ENCODE measurements at regions not wholly inside any gene's neighbourhood (a gene's known extent, or its start where the extent isn't known, plus 50 kb on each side); places are given as distances from the start of the nearest gene placed in this dataset.

DNA sequence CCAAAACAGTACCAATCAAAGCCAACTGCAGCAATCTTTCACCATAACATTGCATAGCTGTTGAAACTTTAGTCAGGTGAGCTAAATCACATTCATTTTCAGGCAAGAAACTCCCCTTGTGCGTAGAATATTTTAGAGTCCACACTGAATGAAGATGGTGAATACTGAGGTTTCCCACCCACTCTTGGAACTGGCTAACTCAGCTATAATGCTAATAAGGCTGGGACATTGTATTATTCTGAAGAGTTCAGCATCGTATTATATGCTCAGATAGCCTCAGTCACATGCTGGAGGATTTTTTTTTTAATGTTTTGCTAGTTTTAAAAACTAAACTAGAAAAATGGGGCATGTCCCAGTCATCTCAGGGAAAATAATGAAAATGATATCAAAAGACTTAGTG is 352.3 kb upstream of the FMN2 start:
- H3K27me3 ChIP-seq (ENCODE audit: control insufficient read depth, insufficient read depth, low read length): no peaks in the 10 kb centered on the region
- no CpG with 5 or more reads among the region's 2 CpGs for WGBS (ENCODE audit: insufficient coverage)
- H3K9me3 ChIP-seq (replicated peaks; ENCODE audit: control insufficient read depth, low read depth, low read length): no peaks in the 10 kb centered on the region
- no peaks in the 10 kb centered on the region for H3K36me3 ChIP-seq (ENCODE audit: control insufficient read depth, insufficient read depth, low read length)
- no peak overlapping the region for H3K27ac ChIP-seq (ENCODE audit: low read length)
- no peak for DNase-seq
- no peaks in the 10 kb centered on the region for H3K4me1 ChIP-seq (ENCODE audit: control insufficient read depth, insufficient read depth, low read length)
- H3K4me3 ChIP-seq (ENCODE audit: low read length): no peak overlapping the region

DNA sequence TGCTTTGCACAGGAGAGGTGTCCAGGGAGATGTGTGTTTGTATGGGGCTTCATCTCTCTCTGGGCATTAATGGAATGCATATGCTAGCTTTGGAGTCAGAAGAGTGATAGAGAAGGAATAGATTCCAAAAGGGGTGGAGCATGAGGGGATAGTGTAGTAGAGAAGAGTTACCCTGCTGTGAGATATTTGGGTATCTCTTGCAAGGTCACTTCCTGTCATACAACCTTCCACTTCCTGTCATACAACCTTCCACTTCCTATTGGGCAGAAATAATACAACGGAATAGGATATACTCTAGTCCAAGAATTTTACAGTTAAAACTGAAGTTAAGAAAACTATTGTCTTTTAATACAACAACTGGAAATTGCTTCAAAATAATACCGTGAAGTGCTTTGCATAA is 351.8 kb upstream of the FMN2 start:
- Histone ChIP-seq H3K4me1 (ENCODE audit: control insufficient read depth, insufficient read depth, low read length) (no peaks in the 10 kb centered on the region), H3K27me3 (ENCODE audit: control insufficient read depth, insufficient read depth, low read length) (no peaks in the 10 kb centered on the region), H3K4me3 (ENCODE audit: low read length) (no peak overlapping the region), H3K27ac (ENCODE audit: low read length) (no peak overlapping the region), H3K36me3 (ENCODE audit: control insufficient read depth, insufficient read depth, low read length) (no peaks in the 10 kb centered on the region), H3K9me3 (replicated peaks; ENCODE audit: control insufficient read depth, low read depth, low read length) (no peaks in the 10 kb centered on the region)
- WGBS (ENCODE audit: insufficient coverage): no CpG with 5 or more reads among the region's 2 CpGs
- DNase-seq: no peak

DNA sequence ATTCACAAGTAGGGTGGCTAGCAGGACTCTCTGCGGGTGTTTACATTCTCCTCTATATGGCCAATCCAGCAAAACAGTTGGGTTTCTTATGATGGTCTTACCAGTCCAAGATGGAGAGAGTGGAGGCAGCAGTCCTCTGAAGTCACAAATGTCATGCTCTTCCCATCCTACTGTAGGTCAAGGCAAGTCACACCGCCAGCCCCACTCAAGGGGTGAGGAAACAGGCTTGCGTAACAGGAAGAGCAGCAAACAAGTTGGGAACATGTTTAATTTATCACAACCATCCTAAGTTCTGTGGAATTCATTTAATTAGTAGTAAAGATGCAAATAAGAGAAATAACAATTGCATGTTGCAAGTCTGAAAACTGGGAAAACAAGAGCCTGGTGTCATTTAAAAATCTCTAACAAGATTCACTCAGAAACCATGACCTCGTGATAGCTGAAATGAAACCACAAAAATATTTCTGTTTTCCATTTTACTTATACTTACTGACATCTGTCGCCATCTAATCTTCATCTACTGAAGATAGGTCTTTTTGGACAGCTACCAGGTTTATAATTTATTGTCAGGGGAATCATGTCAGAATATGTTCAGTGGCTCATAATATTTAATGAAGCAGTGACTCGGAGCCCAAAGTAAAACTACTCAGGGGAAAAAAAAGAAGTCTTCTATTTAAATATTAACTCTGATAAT is 349.1 kb upstream of the FMN2 start:
- H3K27ac ChIP-seq (ENCODE audit: low read length): no peak overlapping the region
- H3K9me3 ChIP-seq (replicated peaks; ENCODE audit: control insufficient read depth, low read depth, low read length): no peaks in the 10 kb centered on the region
- no peak for DNase-seq
- no peaks in the 10 kb centered on the region for H3K4me1 ChIP-seq (ENCODE audit: control insufficient read depth, insufficient read depth, low read length)
- no peaks in the 10 kb centered on the region for H3K27me3 ChIP-seq (ENCODE audit: control insufficient read depth, insufficient read depth, low read length)
- no CpG with 5 or more reads among the region's 6 CpGs for WGBS (ENCODE audit: insufficient coverage)
- no peak overlapping the region for H3K4me3 ChIP-seq (ENCODE audit: low read length)
- H3K36me3 ChIP-seq (ENCODE audit: control insufficient read depth, insufficient read depth, low read length): no peaks in the 10 kb centered on the region

DNA sequence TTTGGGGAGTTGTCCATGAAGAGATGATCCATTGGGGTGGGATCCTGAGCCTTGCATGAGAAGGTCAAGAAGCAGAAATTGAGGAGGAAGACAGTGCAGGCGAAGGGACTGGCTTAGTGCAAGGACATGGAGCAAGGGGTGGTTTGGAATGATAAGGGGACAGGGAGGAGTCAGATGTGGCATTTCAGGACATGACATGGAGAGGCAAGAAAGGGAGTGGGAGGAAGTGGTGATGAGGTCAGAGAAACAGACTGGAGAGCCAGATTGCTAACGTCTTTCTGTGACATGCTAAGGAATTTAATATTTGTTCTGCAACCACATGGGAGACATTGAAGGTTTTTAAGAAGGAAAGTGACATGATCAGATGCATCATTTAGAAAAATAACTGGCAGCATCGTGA is 346.8 kb upstream of the FMN2 start:
- no peaks in the 10 kb centered on the region for H3K36me3 ChIP-seq (ENCODE audit: control insufficient read depth, insufficient read depth, low read length)
- DNase-seq: no peak
- H3K27me3 ChIP-seq (ENCODE audit: control insufficient read depth, insufficient read depth, low read length): no peaks in the 10 kb centered on the region
- WGBS (ENCODE audit: insufficient coverage): 45% methylated on average over 2 of the region's 3 CpGs
- no peaks in the 10 kb centered on the region for H3K4me1 ChIP-seq (ENCODE audit: control insufficient read depth, insufficient read depth, low read length)
- no peak overlapping the region for H3K27ac ChIP-seq (ENCODE audit: low read length)
- no peak overlapping the region for H3K4me3 ChIP-seq (ENCODE audit: low read length)
- no peaks in the 10 kb centered on the region for H3K9me3 ChIP-seq (replicated peaks; ENCODE audit: control insufficient read depth, low read depth, low read length)

DNA sequence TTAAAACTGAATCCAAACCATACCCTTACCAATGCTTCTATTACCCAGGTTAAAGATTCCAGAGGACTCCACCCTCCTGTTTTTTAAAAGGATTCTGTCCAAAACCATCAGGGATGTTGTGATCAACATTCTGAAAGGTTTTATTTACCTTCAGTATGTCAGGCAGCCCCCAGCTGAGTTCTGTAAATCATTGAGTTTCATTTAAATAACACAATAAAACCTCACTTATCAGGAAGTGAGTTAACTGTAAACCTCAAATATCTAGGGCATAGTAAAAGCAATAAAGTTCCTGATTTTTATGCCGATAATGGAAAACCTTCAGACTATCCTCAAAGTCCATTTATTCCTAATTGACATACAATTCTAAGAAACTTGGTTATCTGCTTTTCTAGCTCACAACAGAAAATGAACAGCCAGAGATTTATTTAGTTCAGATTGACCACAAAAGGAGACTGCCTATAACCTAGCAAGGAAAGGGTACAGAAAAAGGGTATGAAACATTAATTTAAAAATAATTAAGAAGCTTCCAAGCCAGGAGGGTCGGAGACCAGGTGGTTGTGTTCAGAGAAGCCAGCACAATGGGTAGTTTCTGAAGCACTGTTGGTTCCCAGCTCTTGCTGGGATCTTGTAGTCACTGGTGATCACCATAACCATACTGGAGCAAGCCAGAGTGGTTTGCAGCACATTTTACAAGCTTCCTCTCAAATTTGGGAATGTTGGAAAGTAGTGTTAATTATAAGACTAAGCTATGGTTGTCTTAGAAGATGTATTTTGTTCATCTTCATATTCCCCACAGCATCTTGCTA is 336.4 kb upstream of the FMN2 start:
- Histone ChIP-seq H3K27ac (ENCODE audit: low read length) (no peak overlapping the region), H3K36me3 (ENCODE audit: control insufficient read depth, insufficient read depth, low read length) (no peaks in the 10 kb centered on the region), H3K4me3 (ENCODE audit: low read length) (no peak overlapping the region), H3K27me3 (ENCODE audit: control insufficient read depth, insufficient read depth, low read length) (no peaks in the 10 kb centered on the region), H3K9me3 (replicated peaks; ENCODE audit: control insufficient read depth, low read depth, low read length) (no peaks in the 10 kb centered on the region), H3K4me1 (ENCODE audit: control insufficient read depth, insufficient read depth, low read length) (no peaks in the 10 kb centered on the region)
- 14% methylated on average over 1 of the region's 2 CpGs for WGBS (ENCODE audit: insufficient coverage)
- DNase-seq: no peak

DNA sequence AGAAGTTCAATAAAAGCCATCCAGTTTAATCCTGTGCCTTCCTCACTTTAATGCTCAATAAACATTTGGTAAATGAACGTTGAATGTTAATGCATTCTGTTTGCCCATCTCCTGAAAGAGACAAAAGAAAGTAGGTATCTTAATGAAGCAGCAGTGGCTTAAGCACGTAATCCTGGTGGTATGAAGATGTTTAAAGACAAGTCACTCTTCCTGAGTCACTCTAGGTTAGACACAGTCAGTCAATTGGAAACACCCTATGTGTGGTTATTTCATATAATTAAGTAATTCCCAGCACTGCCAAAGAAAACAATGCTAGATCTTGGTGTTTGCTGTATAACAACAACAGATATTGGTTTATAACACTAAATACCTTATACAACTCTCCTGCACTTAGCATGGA is 334.0 kb upstream of the FMN2 start:
- DNase-seq: no peak
- H3K4me3 ChIP-seq (ENCODE audit: low read length): no peak overlapping the region
- no peaks in the 10 kb centered on the region for H3K27me3 ChIP-seq (ENCODE audit: control insufficient read depth, insufficient read depth, low read length)
- H3K9me3 ChIP-seq (replicated peaks; ENCODE audit: control insufficient read depth, low read depth, low read length): no peaks in the 10 kb centered on the region
- no peak overlapping the region for H3K27ac ChIP-seq (ENCODE audit: low read length)
- H3K36me3 ChIP-seq (ENCODE audit: control insufficient read depth, insufficient read depth, low read length): no peaks in the 10 kb centered on the region
- no peaks in the 10 kb centered on the region for H3K4me1 ChIP-seq (ENCODE audit: control insufficient read depth, insufficient read depth, low read length)
- WGBS (ENCODE audit: insufficient coverage): no CpG with 5 or more reads among the region's 2 CpGs

DNA sequence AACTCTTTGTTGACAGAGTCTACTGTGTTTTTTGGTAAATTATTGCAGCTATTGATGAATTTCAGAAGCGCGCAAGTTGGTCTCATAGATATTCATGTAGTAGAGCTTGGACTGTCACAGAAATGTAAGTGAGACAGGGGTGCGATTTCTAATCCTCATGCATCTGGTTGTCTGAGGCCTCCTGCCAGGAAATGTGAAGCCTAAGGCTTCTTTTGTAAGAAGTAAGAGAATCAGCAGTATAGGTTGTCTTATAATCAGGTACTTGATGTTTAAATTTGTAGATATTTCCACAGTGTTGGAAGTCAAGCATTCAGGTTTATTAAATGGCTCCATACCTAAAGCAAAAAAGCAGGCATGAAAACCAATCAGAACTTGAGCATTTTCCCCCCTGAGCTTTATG is 332.9 kb upstream of the FMN2 start:
- 80% methylated on average over 2 of the region's 3 CpGs for WGBS (ENCODE audit: insufficient coverage)
- Histone ChIP-seq H3K9me3 (replicated peaks; ENCODE audit: control insufficient read depth, low read depth, low read length) (no peaks in the 10 kb centered on the region), H3K36me3 (ENCODE audit: control insufficient read depth, insufficient read depth, low read length) (no peaks in the 10 kb centered on the region), H3K4me3 (ENCODE audit: low read length) (no peak overlapping the region), H3K27me3 (ENCODE audit: control insufficient read depth, insufficient read depth, low read length) (no peaks in the 10 kb centered on the region), H3K4me1 (ENCODE audit: control insufficient read depth, insufficient read depth, low read length) (no peaks in the 10 kb centered on the region), H3K27ac (ENCODE audit: low read length) (no peak overlapping the region)
- DNase-seq: no peak

DNA sequence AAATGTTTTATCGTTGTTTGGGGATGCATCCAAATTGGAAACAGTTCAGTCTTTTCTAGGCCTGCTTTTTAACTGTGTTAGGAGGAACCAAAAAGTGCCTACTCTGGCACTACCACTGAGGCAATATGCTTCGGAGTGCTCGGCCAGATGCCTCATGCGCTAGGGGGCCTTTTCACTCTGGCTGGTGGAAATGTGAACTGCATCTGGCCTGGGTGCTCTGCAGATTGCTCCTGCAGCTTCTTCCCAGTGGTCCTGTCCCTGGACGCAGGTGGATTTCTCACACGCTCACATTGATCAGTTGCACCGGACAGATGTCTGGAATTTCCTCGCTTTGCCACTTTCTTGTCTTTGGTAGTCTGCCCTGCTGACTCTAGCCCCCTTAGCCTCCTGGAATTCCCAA is 330.2 kb upstream of the FMN2 start:
- Histone ChIP-seq H3K4me1 (ENCODE audit: control insufficient read depth, insufficient read depth, low read length) (no peaks in the 10 kb centered on the region), H3K36me3 (ENCODE audit: control insufficient read depth, insufficient read depth, low read length) (no peaks in the 10 kb centered on the region), H3K27me3 (ENCODE audit: control insufficient read depth, insufficient read depth, low read length) (no peaks in the 10 kb centered on the region), H3K27ac (ENCODE audit: low read length) (no peak overlapping the region), H3K9me3 (replicated peaks; ENCODE audit: control insufficient read depth, low read depth, low read length) (no peaks in the 10 kb centered on the region), H3K4me3 (ENCODE audit: low read length) (no peak overlapping the region)
- 55% methylated on average over 7 of the region's 8 CpGs for WGBS (ENCODE audit: insufficient coverage)
- DNase-seq: no peak

DNA sequence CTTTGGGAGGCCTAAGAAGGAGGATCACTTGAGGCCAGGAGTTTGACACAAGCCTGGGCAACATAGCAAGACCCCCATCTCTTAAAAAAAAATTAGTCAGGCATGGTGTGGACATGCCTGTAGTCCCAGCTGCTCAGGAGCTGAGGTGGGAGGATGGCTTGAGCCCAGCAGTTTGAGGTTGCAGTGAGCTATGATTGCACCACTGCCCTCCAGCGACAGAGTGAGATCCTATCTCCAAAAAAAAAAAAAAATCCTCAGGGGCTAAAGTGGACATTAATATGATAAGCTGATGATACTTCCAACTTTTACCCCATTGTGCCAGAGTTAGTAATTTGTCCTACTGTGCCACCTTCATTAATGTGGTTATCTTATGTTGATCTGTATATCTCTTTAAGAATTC is 327.8 kb upstream of the FMN2 start:
- Histone ChIP-seq H3K9me3 (replicated peaks; ENCODE audit: control insufficient read depth, low read depth, low read length) (no peaks in the 10 kb centered on the region), H3K4me3 (ENCODE audit: low read length) (no peak overlapping the region), H3K27me3 (ENCODE audit: control insufficient read depth, insufficient read depth, low read length) (no peaks in the 10 kb centered on the region), H3K4me1 (ENCODE audit: control insufficient read depth, insufficient read depth, low read length) (no peaks in the 10 kb centered on the region), H3K36me3 (ENCODE audit: control insufficient read depth, insufficient read depth, low read length) (no peaks in the 10 kb centered on the region), H3K27ac (ENCODE audit: low read length) (no peak overlapping the region)
- WGBS (ENCODE audit: insufficient coverage): no CpG with 5 or more reads among the region's 1 CpG
- DNase-seq: no peak

DNA sequence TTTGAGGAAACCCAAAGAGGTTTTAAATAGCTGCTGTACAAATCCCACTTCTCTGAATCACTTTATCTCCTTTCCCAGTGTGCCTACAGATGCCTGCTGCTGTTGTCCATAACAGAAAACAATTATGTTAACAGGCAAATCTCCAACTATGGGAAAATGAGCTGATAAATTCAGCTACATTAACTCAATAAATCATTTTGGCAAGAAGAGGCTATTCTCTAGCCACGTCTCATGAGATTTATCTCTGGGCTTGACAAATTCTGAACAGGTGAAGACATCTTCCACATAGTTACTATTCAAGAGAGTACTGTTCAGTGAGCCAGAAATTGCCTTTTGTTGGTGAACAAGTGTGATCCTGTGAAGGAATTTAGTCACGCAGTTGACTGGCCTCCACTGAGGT is 327.1 kb upstream of the FMN2 start:
- no CpG with 5 or more reads among the region's 2 CpGs for WGBS (ENCODE audit: insufficient coverage)
- peak; percentile 32 for DNase-seq
- H3K36me3 ChIP-seq (ENCODE audit: control insufficient read depth, insufficient read depth, low read length): no peaks in the 10 kb centered on the region
- no peaks in the 10 kb centered on the region for H3K4me1 ChIP-seq (ENCODE audit: control insufficient read depth, insufficient read depth, low read length)
- no peaks in the 10 kb centered on the region for H3K9me3 ChIP-seq (replicated peaks; ENCODE audit: control insufficient read depth, low read depth, low read length)
- H3K27ac ChIP-seq (ENCODE audit: low read length): peak overlapping the region; percentile 20
- no peak overlapping the region for H3K4me3 ChIP-seq (ENCODE audit: low read length)
- H3K27me3 ChIP-seq (ENCODE audit: control insufficient read depth, insufficient read depth, low read length): no peaks in the 10 kb centered on the region
